ENCODE measurements at regions not wholly inside any gene's neighbourhood (a gene's known extent, or its start where the extent isn't known, plus 50 kb on each side); places are given as distances from the start of the nearest gene placed in this dataset.
A peak's percentile ranks its signal among the peaks of the same experiment; 100 is the strongest.

GRCh38 chr1:168442931-168443330, 100.9 kb downstream of the XCL2 start:
- Histone ChIP-seq H3K4me1 (replicated peaks in 1 of 2) (no peaks in the 10 kb centered on the region), H3K9me3 (replicated peaks in 1 of 3) (no peaks in the 10 kb centered on the region), H3K27me3 (no peaks in the 10 kb centered on the region), H3K27ac (no peak overlapping the region), H3K4me3 (no peak overlapping the region), H3K36me3 (replicated peaks in 1 of 2) (no peaks in the 10 kb centered on the region)
- no peak for DNase-seq
- WGBS, 4 donors: 86 to 97% (median 93%) methylated on average over 2 of the region's 2 CpGs
- TF ChIP-seq CTCF (IDR thresholded peaks at IDR 0.05) (no peak), POLR2A (IDR thresholded peaks at IDR 0.05) (no peak)
- intact Hi-C loops (cut with DNase I): no loop called here

GRCh38 chr1:168441745-168442144, 102.1 kb downstream of the XCL2 start:
- Histone ChIP-seq H3K27me3 (no peaks in the 10 kb centered on the region), H3K4me1 (replicated peaks in 1 of 2) (no peaks in the 10 kb centered on the region), H3K27ac (no peak overlapping the region), H3K36me3 (replicated peaks in 1 of 2) (no peaks in the 10 kb centered on the region), H3K4me3 (no peak overlapping the region), H3K9me3 (replicated peaks in 1 of 3) (no peaks in the 10 kb centered on the region)
- no peak for DNase-seq
- intact Hi-C loops (cut with DNase I): no loop called here
- TF ChIP-seq CTCF (IDR thresholded peaks at IDR 0.05) (no peak), POLR2A (IDR thresholded peaks at IDR 0.05) (no peak)
- 32 to 46% (median 45%) methylated on average over 1 to 3 of the region's 3 CpGs for WGBS, 4 donors

- Histone ChIP-seq H3K4me3 (peak overlapping the region in 2 of 4 donors; percentile 5 to 40), H3K36me3 (replicated peaks in 1 of 2) (no peaks in the 10 kb centered on the region), H3K27me3 (no peaks in the 10 kb centered on the region), H3K27ac (no peak overlapping the region), H3K4me1 (replicated peaks in 1 of 2) (no peaks in the 10 kb centered on the region), H3K9me3 (replicated peaks in 1 of 3) (no peaks in the 10 kb centered on the region)
- peak; percentile 68 to 92 (median 78) for DNase-seq
- no peak for TF ChIP-seq POLR2A (IDR thresholded peaks at IDR 0.05)
- peak; percentile 48 to 93 (median 84) for TF ChIP-seq CTCF (IDR thresholded peaks at IDR 0.05)
- 26 to 34% (median 29%) methylated on average over 15 to 20 of the region's 20 CpGs for WGBS, 4 donors
- intact Hi-C loops (cut with DNase I): loop anchor here in 1 of 2 donors (5.0 kb wide), 1 partner anchor 133 kb away; no protein-coding TSS in a partner anchor
Observed at GRCh38 chr1:168439456-168440375, 104.1 kb downstream of the XCL2 start.

GRCh38 chr1:168438626-168439025, 105.2 kb downstream of the XCL2 start:
- Histone ChIP-seq H3K4me3 (no peak overlapping the region), H3K27ac (no peak overlapping the region), H3K9me3 (replicated peaks in 1 of 3) (no peaks in the 10 kb centered on the region), H3K27me3 (no peaks in the 10 kb centered on the region), H3K36me3 (replicated peaks in 1 of 2) (no peaks in the 10 kb centered on the region), H3K4me1 (replicated peaks in 1 of 2) (no peaks in the 10 kb centered on the region)
- WGBS, 4 donors: 50 to 79% (median 69%) methylated on average over 3 of the region's 3 CpGs
- TF ChIP-seq CTCF (IDR thresholded peaks at IDR 0.05): no peak
- TF ChIP-seq POLR2A (IDR thresholded peaks at IDR 0.05): no peak
- intact Hi-C loops (cut with DNase I): loop anchor here in 1 of 2 donors (5.0 kb wide), 1 partner anchor 134 kb away; no protein-coding TSS in a partner anchor
- no peak for DNase-seq

All from adrenal gland (tissue), 9 donors.